HG02938 (cell line): ENCODE measurements at regions not wholly inside any gene's neighbourhood (a gene's known extent, or its start where the extent isn't known, plus 50 kb on each side); places are given as distances from the start of the nearest gene placed in this dataset.

Experiments used
- ATAC-seq: cut with Tn5 transposase; IDR thresholded peaks from one replicate; pipeline ENCODE4 v1.9.1; 2021; ENCODE audit warnings: mild to moderate bottlenecking, moderate library complexity; ENCODE audit not compliant: unreplicated experiment

DNA sequence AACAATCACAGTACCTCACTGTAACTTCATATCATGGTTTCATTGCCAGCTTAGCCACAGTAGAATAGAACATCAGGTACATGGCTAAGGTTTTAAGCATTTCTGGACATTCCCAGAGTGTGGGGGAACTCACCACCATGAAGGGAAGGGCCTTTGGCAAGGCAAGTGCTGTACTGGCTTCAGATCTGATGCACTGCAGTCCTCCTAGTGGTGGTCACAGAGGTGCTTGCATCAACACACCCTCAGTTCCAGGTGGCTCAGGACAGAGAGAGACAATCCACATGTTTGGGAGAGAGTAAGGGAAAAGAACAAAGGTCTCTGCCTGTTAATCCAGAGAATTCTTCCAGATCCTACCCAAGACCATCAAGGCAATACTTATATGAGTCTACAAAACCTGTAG, 528.4 kb upstream of the RGS18 start:
- ATAC-seq = no peak

DNA sequence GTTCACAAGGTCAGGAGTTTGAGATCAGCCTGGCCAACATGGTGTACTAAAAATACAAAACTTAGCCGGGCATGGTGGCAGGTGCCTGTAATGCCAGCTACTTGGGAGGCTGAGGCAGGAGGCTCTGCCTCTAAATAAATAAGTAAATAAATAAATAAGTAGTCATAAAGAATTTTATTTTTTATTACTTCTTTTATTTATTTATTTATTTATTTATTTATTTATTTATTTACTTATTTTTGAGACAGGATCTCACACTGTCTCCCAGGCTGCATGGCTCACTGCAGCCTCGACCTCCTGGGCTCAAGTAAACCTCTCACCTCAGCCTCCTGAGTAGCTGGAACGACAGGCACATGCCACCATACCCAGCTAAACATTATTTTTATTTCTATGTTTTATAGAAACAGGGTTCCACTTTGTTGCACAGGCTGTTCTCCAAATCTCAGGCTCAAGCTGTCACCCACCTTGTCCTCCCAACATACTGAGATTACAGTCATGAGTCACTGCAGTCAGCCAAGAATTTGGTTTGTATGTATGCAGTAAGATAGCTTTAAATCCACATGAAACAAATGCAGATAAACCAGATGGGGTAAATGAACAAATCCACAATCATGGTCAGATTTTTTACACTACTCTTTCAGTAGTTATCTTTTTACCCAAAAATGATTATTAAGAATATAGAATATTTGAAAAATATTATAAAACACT, 523.3 kb upstream of the RGS18 start:
- no peak for ATAC-seq

DNA sequence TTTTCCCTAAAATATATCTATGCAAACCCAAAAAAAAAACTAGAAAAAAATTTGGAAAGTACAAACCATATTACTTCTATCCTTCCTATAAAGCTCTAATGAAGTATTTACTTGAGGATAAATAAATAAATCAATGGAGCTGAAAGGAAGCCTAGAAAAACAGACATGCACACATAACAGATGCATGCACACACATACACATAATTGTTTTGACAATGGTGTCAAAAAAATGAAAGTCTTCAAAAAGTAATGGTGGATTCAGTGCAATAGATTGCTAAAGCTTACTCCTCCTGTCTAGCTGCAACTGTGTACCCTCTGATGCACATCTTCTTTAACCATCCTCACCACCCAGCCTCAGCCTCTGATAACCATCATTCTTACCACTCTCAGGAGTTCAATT, 521.9 kb upstream of the RGS18 start:
- ATAC-seq = no peak

DNA sequence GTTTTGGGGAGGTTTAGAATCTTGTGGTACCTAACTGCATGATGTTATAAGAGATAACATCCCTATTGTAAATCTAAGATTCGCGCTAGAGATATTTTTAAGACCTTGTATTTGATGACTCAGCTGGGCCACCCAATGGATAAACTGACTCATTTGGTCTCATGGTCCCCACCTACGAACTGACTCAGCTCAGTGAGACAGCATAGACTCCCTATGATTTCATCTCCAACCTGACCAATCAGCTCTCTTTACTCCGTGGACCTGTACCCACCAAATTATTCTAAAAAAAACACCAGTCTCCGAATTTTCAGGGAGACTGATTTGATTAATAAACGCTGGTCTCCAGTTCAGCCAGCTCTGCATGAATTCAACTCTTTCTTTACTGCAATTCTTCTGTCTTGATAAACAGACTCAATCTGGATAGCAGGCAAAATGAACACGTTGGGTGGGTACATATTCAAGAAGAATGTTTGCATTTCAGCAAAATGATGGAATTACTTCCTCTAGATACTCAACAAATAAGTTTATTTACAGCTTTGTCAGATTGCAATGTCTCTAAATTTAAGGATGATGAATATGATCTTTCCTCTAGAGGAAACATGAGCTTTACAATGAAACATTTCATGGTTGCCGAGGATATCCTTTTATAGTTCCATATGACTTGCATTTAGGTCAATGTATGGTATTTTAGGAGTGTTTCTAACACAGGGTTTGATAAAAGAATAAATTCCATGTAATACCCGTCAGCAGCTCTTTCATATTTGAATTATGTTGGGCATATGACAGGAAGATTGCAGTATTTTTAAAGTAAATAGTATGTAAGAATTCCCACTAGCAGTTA, 516.6 kb upstream of the RGS18 start:
- ATAC-seq = no peak

DNA sequence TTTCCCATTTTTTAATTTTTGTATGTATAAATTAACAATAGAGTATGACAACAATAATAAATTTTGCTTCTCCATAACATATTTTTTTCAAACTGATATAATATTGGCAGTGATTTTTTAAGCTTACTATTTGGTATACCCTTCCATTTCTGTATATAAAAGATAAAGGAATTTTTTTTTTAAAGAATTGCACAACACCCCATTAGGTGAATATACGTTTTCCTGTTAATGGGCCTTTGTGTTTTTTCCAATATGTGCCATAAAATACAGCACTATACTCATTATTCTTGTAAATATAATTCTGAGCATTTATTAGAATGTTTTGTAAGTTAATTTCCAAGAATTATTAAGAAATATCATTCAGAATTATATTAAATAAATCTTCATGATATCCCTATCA, 515.2 kb upstream of the RGS18 start:
- no peak for ATAC-seq

DNA sequence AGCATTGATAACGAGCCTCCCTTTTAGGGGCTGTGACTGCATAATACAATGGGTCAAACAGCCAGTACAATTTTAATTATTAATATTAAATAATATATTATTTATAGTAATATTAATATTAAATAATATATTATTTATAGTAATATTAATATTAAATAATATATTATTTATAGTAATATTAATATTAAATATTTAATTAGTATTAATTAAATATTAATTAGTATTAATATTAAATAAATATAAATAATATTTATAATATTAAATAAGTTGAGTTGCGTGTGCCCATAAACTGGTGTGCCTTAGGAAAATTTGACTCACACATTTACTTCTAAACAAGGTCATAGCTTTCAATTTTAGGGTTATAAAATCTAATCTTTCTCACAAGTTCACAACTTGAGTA, 509.3 kb upstream of the RGS18 start:
- ATAC-seq = no peak

DNA sequence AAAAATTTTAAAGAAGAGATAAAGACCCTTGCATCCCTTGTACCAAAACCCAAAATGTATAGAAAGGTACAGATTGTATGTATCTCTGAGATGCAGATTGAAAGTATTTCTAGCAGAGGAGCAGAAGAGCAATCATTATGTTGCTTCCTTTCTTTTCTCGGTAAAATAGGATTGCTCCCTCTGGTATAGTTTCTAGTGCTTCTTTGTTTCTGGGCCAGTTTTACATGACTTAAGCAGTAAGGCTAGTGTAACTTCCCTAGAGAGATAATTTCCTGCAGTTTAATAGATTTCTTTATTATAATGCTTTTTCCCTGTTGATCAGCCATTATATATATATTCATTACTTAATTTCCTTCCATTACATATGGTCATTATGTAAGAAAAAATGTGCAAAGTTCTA, 496.2 kb upstream of the RGS18 start:
- ATAC-seq = no peak

DNA sequence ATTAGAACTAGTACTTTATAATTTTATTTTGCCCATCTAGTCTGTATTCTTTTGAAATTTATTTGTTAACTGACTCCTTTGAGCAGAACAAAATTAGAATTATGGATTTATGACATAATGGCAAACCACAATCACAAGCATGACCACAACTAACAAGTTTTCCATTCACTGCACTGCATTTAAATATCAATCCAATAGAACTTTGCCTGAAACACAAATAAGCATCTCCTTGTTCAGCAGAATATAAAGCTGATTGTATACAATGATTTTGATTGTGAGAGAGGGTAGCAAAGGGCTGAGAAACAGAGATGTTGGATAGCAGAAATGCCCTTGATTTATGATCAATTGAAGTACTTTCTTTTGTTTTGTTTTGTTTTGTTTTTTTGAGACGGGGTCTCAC, 495.5 kb upstream of the RGS18 start:
- no peak for ATAC-seq

DNA sequence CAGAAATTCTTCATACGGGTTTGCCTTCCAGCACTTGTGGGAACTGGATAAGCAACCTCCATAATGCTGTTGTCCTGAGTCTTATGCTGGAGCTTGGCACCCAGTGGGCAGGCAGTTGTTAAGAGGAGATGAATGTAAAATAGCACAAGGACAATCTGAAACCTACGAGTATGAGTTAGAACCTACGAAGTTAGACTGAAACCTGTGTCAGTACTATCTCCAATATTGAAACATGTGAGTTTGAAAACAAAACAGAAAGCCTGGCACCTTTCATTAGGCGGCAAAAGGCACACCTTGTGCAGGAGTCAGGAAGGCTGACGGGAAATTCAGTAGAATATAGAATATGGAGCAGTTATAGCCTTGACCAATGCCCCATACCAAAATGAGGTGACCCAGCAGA, 489.7 kb upstream of the RGS18 start:
- ATAC-seq = no peak

DNA sequence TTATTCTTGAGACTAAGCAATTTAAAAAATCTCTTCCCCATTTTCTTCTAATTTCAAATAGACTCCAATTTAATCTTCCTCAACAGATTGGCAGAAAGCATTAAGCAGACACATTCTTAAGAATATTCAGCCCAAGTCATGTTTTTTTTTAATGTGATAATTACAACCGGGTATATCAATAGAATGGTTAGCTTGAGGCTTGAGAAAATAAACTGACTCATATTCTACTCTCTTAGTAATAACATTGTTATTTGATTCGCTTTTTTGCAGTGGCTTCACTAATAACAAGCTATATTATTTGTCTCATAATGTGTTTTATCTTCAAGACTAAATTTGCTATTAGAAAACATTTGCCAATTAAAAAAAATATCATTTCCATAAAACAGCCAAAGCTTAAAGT, 488.6 kb upstream of the RGS18 start:
- ATAC-seq = no peak

DNA sequence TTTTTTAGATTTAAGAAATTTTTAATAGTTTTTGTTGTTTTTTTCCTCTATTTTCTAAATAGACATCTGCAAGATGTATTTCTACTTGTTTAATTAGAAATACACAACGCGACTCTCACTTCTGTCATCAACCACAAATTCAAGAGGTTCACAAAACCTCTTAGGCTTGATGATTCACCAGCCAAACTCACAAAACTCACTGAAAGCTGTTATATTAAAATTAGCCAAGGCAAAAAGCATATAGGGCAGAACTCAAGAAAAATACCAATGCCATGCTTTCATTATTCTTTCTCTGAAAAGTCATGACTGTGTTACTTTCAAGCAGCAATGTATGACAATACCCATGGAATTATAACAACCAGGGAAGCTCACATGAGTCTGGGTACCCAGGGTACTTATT, 487.0 kb upstream of the RGS18 start:
- no peak for ATAC-seq

DNA sequence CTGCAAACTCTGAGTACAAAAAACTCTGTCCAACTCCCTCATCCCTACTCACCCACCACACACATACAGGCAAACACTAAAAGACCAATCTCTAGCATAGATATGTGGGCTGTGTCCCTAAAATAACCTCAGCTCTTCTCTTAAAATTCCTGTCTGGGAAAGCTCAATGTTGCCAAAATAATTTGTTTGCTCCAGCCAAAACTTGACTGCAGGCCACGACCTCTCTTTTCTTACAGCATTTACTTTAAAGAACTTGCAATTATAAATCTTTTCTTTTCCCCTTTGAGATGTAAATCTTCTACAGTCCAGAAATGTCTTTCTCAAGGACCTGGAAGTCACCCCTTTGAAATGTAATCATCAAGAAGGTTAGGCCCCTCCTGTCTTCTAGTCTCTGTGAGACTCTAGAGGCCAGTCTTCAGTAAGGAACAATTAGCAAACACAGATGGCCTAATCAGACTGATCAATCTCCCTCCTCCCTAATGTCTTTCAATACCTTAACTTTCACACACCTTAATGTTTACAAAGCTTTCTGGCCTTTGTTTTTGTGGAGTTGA, 483.6 kb upstream of the RGS18 start:
- no peak for ATAC-seq

DNA sequence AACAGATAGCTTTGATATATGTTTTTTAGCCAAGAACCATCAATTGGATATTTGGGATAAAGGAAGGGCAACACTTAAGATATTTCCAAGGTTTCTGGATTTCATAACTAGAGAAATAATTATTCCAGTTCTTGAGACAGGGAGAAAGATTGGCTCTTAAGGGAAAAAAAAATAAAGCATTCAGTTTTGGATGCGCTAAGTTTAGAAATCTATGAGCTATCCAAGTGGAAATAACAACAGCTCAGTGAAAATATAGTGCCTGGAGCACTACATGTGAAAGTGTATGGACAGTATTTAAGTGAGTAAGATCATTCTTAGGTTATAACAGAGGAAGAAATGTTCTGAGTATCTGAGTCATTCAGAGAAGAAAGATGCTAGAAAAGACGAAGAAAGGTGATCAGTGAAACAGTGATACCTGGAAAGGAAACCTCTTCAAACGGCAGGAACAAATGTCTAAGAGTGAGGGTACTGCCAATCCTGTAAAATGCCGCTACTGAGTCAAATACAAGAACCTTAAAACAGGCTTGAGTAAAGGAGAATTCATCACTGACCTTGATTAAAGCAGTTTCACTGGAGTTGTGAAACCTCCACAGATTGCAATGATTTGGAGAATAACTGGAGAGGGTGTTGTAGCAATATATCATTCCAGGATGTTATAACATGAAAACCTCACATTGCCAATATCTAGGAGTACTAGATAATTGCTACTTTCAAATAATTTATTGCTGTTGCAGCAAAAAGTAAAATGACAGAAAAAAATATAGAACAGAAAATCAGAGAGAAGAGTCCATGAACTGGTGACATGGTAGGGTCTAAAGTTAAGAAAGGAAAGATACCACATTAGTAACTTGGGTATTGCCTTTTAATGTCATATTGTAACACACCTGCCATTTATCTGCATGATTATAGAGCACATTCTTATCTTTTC, 482.1 kb upstream of the RGS18 start:
- ATAC-seq = no peak

DNA sequence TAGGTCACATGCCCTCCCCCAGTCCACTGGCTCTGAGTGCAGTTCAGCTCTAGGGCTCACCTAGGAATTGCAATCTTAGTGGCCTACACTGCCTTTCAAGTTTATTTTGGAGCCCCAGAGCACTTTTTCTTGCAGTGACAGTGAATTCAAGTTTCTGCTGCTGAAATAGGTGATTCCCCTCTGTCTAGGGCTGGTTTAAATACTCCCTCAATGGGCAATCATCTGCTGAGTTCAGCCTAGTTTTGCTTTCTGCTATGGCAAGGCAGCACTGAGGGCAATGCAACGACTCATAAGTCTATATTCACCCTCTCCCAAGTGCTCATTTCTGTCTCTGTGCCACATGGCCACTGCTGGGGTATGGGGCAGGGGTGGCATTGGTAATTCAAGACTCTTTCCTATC, 472.6 kb upstream of the RGS18 start:
- no peak for ATAC-seq

DNA sequence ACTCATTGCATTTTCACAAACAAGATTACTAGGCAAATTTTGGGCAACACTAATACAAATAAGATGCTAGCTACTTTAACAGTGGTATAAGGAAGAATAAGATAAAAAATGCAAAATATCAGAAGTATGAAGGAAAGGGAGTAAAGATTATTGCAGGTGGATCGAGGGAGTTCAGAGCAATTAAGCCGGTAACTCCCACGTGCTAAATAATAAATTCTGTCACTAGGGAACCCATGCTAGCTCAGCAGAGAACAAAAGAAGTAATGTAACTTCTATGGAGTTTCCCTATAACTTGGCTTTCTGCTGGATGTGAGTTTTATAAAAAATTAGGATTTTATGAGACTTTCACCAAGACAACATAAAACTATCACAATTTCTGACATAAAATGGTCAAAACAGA, 470.5 kb upstream of the RGS18 start:
- no peak for ATAC-seq

DNA sequence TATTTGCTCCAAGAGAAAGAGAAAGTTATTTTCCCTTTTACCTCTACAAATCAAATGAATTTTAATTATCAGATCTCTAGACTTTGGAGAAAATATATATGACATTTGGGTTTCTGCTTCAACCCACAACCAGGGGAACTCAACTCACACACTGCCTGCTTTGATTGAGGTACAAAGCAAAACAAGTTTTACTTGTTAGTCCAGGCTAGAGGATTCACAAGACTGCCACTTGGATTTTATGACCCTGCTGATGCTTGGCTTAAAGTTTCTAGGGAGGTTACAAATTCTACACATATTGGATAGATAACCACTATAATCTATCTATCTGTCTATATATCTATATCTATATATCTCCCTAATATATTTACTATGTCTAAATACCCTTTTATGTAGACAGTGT, 467.3 kb upstream of the RGS18 start:
- ATAC-seq = no peak

DNA sequence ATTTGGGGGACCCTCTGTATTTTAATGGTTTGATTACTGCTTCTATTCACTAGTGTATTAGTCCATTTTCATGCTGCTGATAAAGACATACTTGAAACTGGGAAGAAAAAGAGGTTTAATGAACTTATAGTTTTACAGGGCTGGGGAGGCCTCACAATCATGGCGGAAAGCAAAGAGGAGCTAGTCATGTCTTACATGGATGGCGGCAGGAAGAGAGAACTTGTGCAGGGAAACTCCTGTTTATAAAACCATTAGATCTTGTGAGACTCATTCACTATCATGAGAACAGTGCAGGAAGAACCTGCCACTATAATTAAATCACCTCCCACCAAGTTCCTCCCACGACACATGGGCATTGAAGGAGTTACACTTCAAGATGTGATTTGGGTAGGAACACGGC, 464.5 kb upstream of the RGS18 start:
- no peak for ATAC-seq

DNA sequence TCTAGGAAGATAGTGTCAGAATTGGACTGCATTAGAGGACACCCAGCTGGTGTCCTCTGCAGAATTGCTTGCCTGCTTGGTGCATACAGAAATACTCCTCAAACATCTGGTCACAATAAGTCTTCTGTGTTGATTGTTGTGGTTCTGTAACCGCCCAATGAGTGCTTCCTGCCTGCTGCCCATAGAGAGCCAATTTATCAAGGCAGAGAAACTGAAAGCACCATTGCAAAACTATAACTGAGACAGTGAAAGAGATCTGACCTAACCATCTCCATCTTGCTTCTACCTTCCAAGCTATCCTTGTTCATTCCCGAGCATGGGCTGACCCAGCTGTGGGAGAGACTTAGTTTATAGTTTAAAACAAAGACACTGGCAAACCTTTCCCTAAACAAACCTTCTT, 462.4 kb upstream of the RGS18 start:
- ATAC-seq = peak; percentile 82

DNA sequence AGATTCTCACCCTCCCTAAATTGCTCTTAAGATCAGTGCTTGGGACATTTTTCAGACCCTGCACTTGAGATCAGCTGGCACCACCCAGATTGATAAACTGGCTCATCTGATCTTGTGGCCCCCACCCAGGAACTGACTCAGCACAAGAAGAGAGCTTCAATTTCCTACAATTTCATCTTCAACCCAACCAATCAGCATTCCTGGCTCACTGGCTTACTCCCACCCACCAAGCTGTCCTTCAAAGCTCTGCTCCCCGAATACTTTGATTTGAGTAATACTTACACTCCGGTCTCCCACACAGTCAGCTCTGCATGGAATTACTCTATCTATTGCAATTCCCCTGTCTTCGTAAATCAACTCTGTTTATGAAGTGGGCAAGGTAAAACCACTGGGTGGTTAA, 461.9 kb upstream of the RGS18 start:
- ATAC-seq = no peak

DNA sequence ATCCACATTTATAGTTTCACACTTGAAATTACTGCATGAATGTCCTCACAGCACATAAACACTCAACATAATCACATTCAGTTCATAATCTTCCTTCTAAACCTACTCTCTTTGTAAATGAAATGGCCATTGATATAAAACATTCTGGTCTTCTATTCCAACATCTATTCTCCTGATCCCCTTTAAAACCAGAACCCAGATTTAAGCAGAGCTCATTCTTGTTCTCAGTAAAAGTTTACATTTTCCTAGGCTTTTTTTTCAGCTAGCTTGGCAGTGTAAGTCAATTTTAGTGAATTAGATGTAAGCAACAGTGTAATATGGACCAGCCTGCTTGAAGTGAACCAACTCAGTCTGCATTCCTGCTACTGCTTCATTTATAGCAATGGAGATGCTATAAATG, 460.7 kb upstream of the RGS18 start:
- no peak for ATAC-seq

DNA sequence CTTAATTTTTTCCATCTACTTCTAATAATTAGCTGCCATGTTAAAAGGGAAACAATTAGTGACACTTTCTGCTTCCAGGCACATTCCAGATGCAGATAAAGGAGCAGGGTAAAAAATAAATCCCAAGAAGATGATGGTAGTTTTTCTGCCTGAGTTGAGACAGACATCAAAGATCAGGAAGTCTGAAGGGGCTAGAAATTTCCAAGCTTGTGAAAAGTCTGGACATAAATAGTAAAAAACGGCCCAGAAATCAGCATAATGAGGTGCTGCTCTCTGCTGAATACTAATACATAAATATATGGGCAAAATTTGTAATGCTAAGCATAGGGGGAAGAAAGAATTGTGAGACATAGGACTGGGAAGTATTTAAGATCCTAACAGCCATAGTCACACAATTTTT, 460.0 kb upstream of the RGS18 start:
- ATAC-seq = no peak
